ENCODE measurements at regions not wholly inside any gene's neighbourhood (a gene's known extent, or its start where the extent isn't known, plus 50 kb on each side); places are given as distances from the start of the nearest gene placed in this dataset.
A peak's percentile ranks its signal among the peaks of the same experiment; 100 is the strongest.

GRCh38 chr5:72760259-72760658, 56.2 kb upstream of the TNPO1 start:
- peak; percentile 50 for DNase-seq
- H3K27me3 ChIP-seq (replicated peaks) = no peaks in the 10 kb centered on the region
- no peak overlapping the region for H3K27ac ChIP-seq
- in situ Hi-C loops (cut with HindIII; ENCODE audit: low pct_ligation_motif_present, low sequenced_read_pairs) = no loop called here
- H3K4me3 ChIP-seq (ENCODE audit: low read depth, low read length) = no peak overlapping the region
- no peaks in the 10 kb centered on the region for H3K36me3 ChIP-seq (replicated peaks)
- TF ChIP-seq, protein P1, sequence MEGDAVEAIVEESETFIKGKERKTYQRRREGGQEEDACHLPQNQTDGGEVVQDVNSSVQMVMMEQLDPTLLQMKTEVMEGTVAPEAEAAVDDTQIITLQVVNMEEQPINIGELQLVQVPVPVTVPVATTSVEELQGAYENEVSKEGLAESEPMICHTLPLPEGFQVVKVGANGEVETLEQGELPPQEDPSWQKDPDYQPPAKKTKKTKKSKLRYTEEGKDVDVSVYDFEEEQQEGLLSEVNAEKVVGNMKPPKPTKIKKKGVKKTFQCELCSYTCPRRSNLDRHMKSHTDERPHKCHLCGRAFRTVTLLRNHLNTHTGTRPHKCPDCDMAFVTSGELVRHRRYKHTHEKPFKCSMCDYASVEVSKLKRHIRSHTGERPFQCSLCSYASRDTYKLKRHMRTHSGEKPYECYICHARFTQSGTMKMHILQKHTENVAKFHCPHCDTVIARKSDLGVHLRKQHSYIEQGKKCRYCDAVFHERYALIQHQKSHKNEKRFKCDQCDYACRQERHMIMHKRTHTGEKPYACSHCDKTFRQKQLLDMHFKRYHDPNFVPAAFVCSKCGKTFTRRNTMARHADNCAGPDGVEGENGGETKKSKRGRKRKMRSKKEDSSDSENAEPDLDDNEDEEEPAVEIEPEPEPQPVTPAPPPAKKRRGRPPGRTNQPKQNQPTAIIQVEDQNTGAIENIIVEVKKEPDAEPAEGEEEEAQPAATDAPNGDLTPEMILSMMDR (IDR thresholded peaks at IDR 0.05; ENCODE audit: low read depth, low read length, missing control alignments) = no peak

DNA sequence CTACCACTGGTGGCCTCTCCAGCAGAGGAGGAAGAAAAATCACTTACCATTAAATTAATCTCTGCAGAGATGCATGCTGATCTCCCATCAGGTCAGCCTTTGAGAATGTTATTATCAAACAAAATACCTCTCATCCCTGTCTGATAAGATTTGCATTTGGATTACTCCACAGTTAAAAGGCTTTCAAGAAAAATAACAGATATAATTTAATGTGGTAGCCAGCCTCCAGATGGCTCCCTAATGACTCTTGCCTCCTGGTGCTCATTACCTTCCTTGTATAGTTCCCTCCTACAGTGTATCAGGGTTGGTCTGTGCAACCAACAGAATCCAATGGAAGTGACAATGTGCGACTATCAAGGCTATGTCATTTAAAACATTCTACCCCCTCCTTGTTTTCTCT, 63.6 kb upstream of the TNPO1 start:
- no peak for DNase-seq
- H3K36me3 ChIP-seq (replicated peaks) = no peaks in the 10 kb centered on the region
- TF ChIP-seq, protein P1 (IDR thresholded peaks at IDR 0.05; ENCODE audit: low read depth, low read length, missing control alignments) = no peak
- in situ Hi-C loops (cut with HindIII; ENCODE audit: low pct_ligation_motif_present, low sequenced_read_pairs) = no loop called here
- H3K27ac ChIP-seq = no peak overlapping the region
- no peak overlapping the region for H3K4me3 ChIP-seq (ENCODE audit: low read depth, low read length)
- H3K27me3 ChIP-seq (replicated peaks) = no peaks in the 10 kb centered on the region

DNA sequence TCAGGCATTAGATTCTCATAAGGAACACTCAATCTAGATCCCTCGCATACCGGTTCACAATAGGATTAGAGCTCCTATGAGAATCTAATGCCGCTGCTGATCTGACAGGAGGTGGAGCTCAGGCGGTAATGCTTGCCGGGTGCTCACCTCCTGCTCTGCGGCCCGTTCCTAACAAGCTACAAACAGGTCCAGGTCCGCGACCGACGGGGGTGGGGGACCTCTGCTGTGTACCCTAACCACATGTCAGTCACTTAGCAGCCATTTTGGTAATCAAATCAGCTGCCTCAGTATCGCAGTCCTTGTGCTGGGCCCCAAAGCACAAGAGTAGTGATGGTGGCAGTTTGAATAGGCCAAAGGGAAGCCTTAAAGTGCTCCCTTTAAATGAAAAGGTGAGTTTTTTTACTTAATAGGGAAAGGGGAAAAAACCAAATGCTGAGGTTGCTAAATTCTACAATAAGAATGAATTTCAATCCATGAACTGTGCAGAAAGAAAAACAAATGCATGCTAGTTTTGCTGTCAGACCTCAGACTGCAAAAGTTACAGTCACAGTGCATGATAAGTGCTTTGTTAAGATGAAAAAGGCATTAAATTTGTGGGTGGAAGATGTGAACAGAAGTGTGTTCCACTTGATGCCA, 67.0 kb upstream of the TNPO1 start:
- no peak for DNase-seq
- Histone ChIP-seq H3K4me3 (ENCODE audit: low read depth, low read length) (no peak overlapping the region), H3K27me3 (replicated peaks) (no peaks in the 10 kb centered on the region), H3K27ac (no peak overlapping the region), H3K36me3 (replicated peaks) (no peaks in the 10 kb centered on the region)
- in situ Hi-C loops (cut with HindIII; ENCODE audit: low pct_ligation_motif_present, low sequenced_read_pairs) = no loop called here
- TF ChIP-seq, protein P1 (IDR thresholded peaks at IDR 0.05; ENCODE audit: low read depth, low read length, missing control alignments) = no peak

DNA sequence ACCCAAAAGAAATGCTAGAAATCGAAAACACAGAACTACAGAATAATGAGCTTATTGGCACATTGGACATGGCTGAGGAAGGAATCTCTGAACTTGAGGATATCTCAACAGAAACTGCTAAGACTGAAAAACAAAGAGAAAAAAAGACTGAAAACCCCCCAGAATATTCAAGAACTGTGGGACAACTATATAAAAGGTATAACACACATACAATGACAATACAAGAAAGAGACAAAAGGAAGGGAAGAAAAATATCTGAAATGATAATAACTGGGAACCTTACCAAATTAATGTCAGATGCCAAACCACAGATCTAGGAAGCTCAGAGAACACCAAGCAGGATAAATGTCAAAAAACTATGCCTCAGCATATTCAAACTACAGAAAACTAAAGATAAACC, 68.6 kb upstream of the TNPO1 start:
- TF ChIP-seq, protein P1 (IDR thresholded peaks at IDR 0.05; ENCODE audit: low read depth, low read length, missing control alignments) = no peak
- DNase-seq = no peak
- Histone ChIP-seq H3K36me3 (replicated peaks) (no peaks in the 10 kb centered on the region), H3K27me3 (replicated peaks) (no peaks in the 10 kb centered on the region), H3K4me3 (ENCODE audit: low read depth, low read length) (no peak overlapping the region), H3K27ac (no peak overlapping the region)
- in situ Hi-C loops (cut with HindIII; ENCODE audit: low pct_ligation_motif_present, low sequenced_read_pairs) = no loop called here

- peak; percentile 24 for DNase-seq
- H3K4me3 ChIP-seq (ENCODE audit: low read depth, low read length) = no peak overlapping the region
- TF ChIP-seq, protein P1 (IDR thresholded peaks at IDR 0.05; ENCODE audit: low read depth, low read length, missing control alignments) = no peak
- in situ Hi-C loops (cut with HindIII; ENCODE audit: low pct_ligation_motif_present, low sequenced_read_pairs) = no loop called here
- no peak overlapping the region for H3K27ac ChIP-seq
- H3K36me3 ChIP-seq (replicated peaks) = no peaks in the 10 kb centered on the region
- H3K27me3 ChIP-seq (replicated peaks) = no peaks in the 10 kb centered on the region
Measured at GRCh38 chr5:72746736-72747135, 69.7 kb upstream of the TNPO1 start.

- Histone ChIP-seq H3K36me3 (replicated peaks) (no peaks in the 10 kb centered on the region), H3K27me3 (replicated peaks) (no peaks in the 10 kb centered on the region), H3K4me3 (ENCODE audit: low read depth, low read length) (no peak overlapping the region), H3K27ac (no peak overlapping the region)
- DNase-seq = no peak
- TF ChIP-seq, protein P1 (IDR thresholded peaks at IDR 0.05; ENCODE audit: low read depth, low read length, missing control alignments) = no peak
- in situ Hi-C loops (cut with HindIII; ENCODE audit: low pct_ligation_motif_present, low sequenced_read_pairs) = no loop called here
Measured at GRCh38 chr5:72744136-72744535, 72.3 kb upstream of the TNPO1 start.

All from brain microvascular endothelial cell (primary cell).